ENCODE measurements at regions not wholly inside any gene's neighbourhood (a gene's known extent, or its start where the extent isn't known, plus 50 kb on each side); places are given as distances from the start of the nearest gene placed in this dataset.

DNA sequence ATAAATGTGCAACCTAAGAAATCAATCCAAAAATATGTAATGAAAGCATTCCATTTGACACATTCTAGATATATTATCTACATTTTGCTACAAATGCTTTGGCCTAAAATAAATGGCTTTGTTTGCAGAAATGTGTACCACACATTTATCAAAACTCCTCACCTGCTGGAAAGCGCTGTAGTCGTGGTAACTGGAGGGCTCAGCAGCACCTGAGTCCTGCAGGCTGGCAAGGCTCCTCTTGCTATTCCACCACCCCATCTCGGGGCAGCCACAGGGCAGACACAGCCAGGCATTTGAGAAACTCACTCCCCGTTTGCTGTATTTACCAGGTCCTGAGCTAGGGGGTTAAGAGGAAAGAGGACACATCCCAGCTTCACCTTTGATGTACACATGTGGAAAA, 68.1 kb upstream of the TOMM7 start:
- Histone ChIP-seq H4K91ac (ENCODE audit: insufficient read length, low read depth, low read length) (no peak overlapping the region), H3K79me2 (ENCODE audit: insufficient read depth, low read length) (no peaks in the 10 kb centered on the region), H3K27me3 (ENCODE audit: insufficient read depth, low read length) (no peaks in the 10 kb centered on the region), H4K8ac (replicated peaks; ENCODE audit: insufficient read length, low read depth, low read length) (no peak overlapping the region), H3K27ac (ENCODE audit: insufficient read length, low read depth, low read length) (no peak overlapping the region), H3K9me3 (ENCODE audit: control insufficient read depth, low read depth, low read length) (no peaks in the 10 kb centered on the region), H3T11ph (ENCODE audit: low read length) (no peak overlapping the region), H3K4me1 (ENCODE audit: insufficient read depth, low read length) (no peaks in the 10 kb centered on the region), H4K5ac (ENCODE audit: insufficient read length, low read depth, low read length) (no peak overlapping the region), H3K56ac (ENCODE audit: insufficient read length, low read depth, low read length) (no peak overlapping the region), H2AK5ac (ENCODE audit: insufficient read length, low read length) (no peak overlapping the region), H3K4ac (ENCODE audit: low read depth, low read length) (no peak overlapping the region), H2BK20ac (ENCODE audit: low read depth, low read length, poor library complexity, severe bottlenecking) (no peak overlapping the region), H2BK5ac (ENCODE audit: insufficient read length, low read length) (no peak overlapping the region), H2BK12ac (ENCODE audit: insufficient read length, low read depth, low read length) (no peak overlapping the region), H3K23me2 (ENCODE audit: insufficient read length, low read depth, low read length, poor library complexity, severe bottlenecking) (no peaks in the 10 kb centered on the region), H3K23ac (ENCODE audit: insufficient read length, low read depth, low read length) (no peak overlapping the region), H3K4me2 (ENCODE audit: insufficient read depth, insufficient read length, low read length) (no peak overlapping the region), H3K79me1 (ENCODE audit: insufficient read depth, low read depth, low read length, poor library complexity, severe bottlenecking) (no peaks in the 10 kb centered on the region), H2AFZ (ENCODE audit: low read length) (no peak overlapping the region), H3K14ac (ENCODE audit: insufficient read depth, low read length) (no peak overlapping the region), H3K9ac (ENCODE audit: extremely low read depth, insufficient read length, low read length) (no peak overlapping the region), H2BK15ac (ENCODE audit: low read depth, low read length) (no peak overlapping the region), H3K18ac (ENCODE audit: insufficient read length, low read depth, low read length) (no peak overlapping the region), H2BK120ac (ENCODE audit: low read depth, low read length, poor library complexity, severe bottlenecking) (no peak overlapping the region), H4K20me1 (ENCODE audit: control insufficient read depth, insufficient read depth, insufficient read length) (no peaks in the 10 kb centered on the region)
- H3K4me3 Mint-ChIP-seq, result no peak overlapping the region
- H3K27ac Mint-ChIP-seq, result no peak overlapping the region
- H3K27me3 Mint-ChIP-seq (ENCODE audit: low read depth), result no peaks in the 10 kb centered on the region
- H3K36me3 Mint-ChIP-seq (ENCODE audit: insufficient read depth in 1 of 3, low read depth in 3 of 3), result no peaks in the 10 kb centered on the region
- TF ChIP-seq, protein P1, sequence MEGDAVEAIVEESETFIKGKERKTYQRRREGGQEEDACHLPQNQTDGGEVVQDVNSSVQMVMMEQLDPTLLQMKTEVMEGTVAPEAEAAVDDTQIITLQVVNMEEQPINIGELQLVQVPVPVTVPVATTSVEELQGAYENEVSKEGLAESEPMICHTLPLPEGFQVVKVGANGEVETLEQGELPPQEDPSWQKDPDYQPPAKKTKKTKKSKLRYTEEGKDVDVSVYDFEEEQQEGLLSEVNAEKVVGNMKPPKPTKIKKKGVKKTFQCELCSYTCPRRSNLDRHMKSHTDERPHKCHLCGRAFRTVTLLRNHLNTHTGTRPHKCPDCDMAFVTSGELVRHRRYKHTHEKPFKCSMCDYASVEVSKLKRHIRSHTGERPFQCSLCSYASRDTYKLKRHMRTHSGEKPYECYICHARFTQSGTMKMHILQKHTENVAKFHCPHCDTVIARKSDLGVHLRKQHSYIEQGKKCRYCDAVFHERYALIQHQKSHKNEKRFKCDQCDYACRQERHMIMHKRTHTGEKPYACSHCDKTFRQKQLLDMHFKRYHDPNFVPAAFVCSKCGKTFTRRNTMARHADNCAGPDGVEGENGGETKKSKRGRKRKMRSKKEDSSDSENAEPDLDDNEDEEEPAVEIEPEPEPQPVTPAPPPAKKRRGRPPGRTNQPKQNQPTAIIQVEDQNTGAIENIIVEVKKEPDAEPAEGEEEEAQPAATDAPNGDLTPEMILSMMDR (conservative IDR thresholded peaks at IDR 0.05), result no peak
- H3K9me3 Mint-ChIP-seq, result no peaks in the 10 kb centered on the region; a peak in 1 of 5 replicates
- no CpG with 5 or more reads among the region's 4 CpGs for WGBS (ENCODE audit: extremely low coverage, insufficient read length, low lambda C conversion rate)
- H3K4me1 Mint-ChIP-seq, result peaks cover 6 to 9% of the 10 kb centered on the region in 2 experiments
- DNase-seq, result no peak
